GM12873 (cell line): ENCODE measurements at regions not wholly inside any gene's neighbourhood (a gene's known extent, or its start where the extent isn't known, plus 50 kb on each side); places are given as distances from the start of the nearest gene placed in this dataset.

ENCODE experiments used
- TF ChIP-seq, protein P1 (sequence below): IDR thresholded peaks from 2 replicates; pipeline ENCODE4 v1.5.1; 2012; ENCODE audit warnings: low read depth, mild to moderate bottlenecking, moderate library complexity, low read length, control low read depth; ENCODE audit not compliant: insufficient read depth; ENCODE audit errors: missing control alignments

DNA sequence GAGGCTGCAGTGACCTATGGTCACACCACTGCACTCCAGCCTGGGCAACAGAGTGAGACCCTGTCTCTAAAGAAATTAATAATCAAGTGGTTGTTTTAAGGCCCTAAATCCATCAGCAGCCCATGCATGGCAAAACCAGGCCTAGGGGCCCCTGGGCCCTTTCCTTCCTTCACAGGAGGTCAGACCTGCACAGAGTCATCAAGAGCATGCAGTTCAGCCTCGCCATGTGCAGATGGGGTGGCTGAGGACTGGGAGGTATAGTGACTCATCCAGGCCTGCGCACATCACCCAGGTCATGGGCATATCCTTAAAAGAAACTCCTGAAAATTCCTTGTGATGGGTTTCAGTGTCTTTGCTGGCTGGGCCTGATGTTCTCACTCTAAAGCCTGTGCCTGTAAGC, 72.4 kb upstream of the AMZ2 start:
- TF ChIP-seq, protein P1, sequence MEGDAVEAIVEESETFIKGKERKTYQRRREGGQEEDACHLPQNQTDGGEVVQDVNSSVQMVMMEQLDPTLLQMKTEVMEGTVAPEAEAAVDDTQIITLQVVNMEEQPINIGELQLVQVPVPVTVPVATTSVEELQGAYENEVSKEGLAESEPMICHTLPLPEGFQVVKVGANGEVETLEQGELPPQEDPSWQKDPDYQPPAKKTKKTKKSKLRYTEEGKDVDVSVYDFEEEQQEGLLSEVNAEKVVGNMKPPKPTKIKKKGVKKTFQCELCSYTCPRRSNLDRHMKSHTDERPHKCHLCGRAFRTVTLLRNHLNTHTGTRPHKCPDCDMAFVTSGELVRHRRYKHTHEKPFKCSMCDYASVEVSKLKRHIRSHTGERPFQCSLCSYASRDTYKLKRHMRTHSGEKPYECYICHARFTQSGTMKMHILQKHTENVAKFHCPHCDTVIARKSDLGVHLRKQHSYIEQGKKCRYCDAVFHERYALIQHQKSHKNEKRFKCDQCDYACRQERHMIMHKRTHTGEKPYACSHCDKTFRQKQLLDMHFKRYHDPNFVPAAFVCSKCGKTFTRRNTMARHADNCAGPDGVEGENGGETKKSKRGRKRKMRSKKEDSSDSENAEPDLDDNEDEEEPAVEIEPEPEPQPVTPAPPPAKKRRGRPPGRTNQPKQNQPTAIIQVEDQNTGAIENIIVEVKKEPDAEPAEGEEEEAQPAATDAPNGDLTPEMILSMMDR, result no peak

DNA sequence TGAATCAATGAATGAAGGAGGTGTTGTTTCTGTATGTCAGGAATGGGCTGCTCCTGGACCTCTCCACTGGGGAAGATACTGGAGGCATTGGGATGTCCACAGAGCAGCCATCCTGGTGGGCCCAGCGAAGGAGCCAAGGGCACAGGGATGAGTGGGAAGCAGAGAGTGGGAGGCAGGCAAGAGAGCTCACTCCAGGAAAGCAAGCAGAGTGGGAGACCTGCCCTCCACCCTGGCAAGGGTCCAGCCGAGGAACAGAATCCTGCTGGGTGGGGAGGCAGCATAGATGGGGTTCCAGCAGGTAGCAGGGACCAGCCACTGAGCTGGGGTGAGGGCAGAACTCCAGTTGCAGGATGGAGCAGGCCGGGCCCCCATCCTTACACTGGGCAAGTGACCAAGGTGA, 71.9 kb upstream of the AMZ2 start:
- TF ChIP-seq, protein P1, result no peak

DNA sequence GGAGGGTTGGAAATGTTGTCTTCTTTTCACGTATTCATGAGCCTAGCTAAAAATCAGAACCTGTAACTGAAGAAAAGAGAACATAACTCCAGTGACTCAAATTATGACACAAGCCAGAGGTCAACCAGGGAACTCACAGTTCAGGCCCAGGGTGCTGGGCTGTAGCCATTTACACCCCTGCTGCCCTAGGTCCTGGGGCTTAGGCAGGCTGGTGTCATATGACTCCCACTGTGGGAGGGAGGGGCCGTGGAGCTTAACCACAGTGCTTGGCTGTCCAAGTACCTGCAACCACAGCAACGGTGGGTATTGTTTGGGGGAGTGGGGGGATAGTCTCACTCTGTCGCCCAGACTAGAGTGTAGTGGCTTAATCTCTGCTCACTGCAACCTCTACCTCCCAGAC, 71.1 kb upstream of the AMZ2 start:
- TF ChIP-seq, protein P1, result no peak

DNA sequence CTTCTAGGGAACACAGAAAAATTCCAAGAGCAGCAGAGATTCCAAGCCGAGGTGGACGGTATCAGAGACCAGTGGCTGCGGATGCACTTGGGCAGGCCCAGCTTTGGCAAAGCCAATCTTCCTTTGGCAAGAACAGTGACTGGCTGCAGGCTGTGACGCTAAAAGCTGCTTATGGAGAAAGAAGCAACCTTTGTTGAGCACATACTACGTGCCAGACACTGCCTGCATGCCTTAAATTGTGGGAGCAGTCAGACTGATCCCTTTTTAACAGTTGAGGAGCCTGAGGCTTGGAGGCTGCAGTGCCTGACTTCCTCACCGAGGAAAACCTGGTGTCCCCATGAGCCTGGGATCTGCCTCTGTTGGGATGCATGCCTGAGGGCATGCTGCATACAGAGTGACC, 69.0 kb upstream of the AMZ2 start:
- TF ChIP-seq, protein P1, result no peak

DNA sequence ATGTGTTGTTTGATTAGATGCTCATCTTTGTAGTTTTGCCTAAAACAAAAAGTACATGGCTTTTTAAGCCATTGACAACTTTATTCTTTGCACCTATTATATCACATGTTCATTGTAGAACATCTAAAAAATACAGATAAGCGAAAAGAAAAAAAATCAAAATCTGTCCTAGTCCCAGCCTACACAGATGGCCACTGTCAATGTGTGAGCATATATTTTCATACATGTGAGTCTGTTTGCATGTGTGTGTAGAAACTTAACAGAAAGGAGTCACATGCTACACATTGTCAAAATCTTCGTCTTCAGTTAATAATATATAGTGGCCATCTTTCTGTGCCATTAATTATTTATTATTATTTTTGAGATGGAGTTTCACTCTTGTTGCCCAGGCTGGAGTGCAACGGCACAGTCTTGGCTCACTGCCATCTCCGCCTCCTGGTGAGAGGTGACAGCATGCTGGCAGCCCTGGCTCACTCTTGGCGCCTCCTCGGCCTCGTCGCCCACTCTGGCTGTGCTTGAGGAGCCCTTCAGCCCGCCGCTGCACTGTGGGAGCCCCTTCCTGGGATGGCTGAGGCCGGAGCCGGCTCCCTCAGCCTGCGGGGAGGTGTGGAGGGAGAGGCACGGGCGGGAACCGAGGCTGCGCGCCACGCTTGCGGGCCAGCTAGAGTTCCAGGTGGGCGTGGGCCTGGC, 68.5 kb upstream of the AMZ2 start:
- TF ChIP-seq, protein P1, result no peak

DNA sequence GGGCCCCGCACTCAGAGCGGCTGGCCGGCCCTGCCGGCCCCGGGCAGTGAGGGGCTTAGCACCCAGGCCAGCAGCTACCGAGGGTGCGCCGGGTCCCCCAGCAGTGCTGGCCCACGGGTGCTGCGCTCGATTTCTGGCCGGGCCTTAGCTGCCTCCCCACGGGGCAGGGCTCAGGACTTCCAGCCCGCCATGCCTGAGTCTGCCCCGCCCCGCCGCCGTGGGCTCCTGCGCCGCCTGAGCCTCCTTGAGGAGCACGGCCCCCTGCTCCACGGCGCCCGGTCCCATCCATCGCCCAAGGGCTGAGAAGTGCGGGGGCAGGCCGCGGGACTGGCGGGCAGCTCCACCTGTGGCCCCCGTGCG, 67.9 kb upstream of the AMZ2 start:
- TF ChIP-seq, protein P1, result no peak

DNA sequence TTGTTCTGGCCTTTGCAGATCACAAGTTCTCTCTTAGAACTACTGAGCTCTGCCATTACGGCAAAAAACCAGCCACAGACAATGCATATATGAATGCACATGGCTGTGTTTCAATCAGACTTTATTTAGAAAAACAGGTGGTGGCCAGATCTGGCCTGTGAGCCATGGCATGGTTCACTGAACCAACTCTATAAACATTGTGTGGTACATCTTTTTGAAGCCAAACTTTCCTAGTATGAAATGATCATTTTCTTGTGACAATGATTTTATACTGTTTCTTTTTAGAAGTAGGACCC, 65.9 kb upstream of the AMZ2 start:
- TF ChIP-seq, protein P1, result no peak
